Panc1 (cell line): ENCODE measurements at regions not wholly inside any gene's neighbourhood (a gene's known extent, or its start where the extent isn't known, plus 50 kb on each side); places are given as distances from the start of the nearest gene placed in this dataset.

ENCODE experiments used
- ATAC-seq: fragments of 200-7000 bp; cut with Tn5 transposase; 2 replicates; pipeline ENCODE4 v1.9.1; 2020; ENCODE audit warnings: mild to moderate bottlenecking, moderate library complexity
- BruUV-seq: library from RNA; stranded (reverse); fragments of 400-500 nt; replicated peaks from 2 replicates; lab custom pipeline; 2021; lab: Mats Ljungman, UMichigan
- CTCF ChIA-PET: fragments of 300-600 bp; sonication (Branson Sonifier 250); formaldehyde crosslinking; loops from one replicate; lab custom pipeline; 2022; ENCODE audit warnings: antibody characterized with exemption; lab: Charles Lee
- POLR2A ChIA-PET: fragments of 300-600 bp; sonication (Branson Sonifier 250); formaldehyde crosslinking; loops from one replicate; lab custom pipeline; 2022; ENCODE audit warnings: antibody characterized with exemption; lab: Charles Lee
- DNase-seq: peaks from one replicate; pipeline ENCODE4 v3.0.0-alpha.2; 2010; ENCODE audit warnings: low read depth, low spot score
- H3K27ac ChIP-seq: 2 replicates; pipeline ENCODE4 v1.5.1; 2011; ENCODE audit warnings: mild to moderate bottlenecking, low read length, inconsistent platforms
- H3K27me3 ChIP-seq: fragments of 200-500 bp; sonication (Bioruptor generic); 2 replicates; pipeline ENCODE4 v1.6.0; 2014; ENCODE audit warnings: low read length, inconsistent platforms; ENCODE audit not compliant: control insufficient read depth, insufficient read depth
- H3K36me3 ChIP-seq: fragments of 200-500 bp; sonication (Bioruptor generic); 2 replicates; pipeline ENCODE4 v1.5.1; 2014; ENCODE audit warnings: inconsistent platforms, mild to moderate bottlenecking, low read length, moderate library complexity; ENCODE audit not compliant: control insufficient read depth, insufficient read depth
- H3K4me1 ChIP-seq: 2 replicates; pipeline ENCODE4 v1.5.1; 2011; ENCODE audit warnings: inconsistent platforms, mild to moderate bottlenecking, low read length, moderate library complexity; ENCODE audit not compliant: control insufficient read depth, insufficient read depth
- H3K4me3 ChIP-seq, 2 experiments: 2 replicates each; pipeline ENCODE4 v1.5.1; 2011 to 2012; ENCODE audit warnings: low read depth in 2 of 2, low read length in 2 of 2, mild to moderate bottlenecking in 2 of 2, inconsistent platforms in 1 of 2, moderate library complexity in 1 of 2
- H3K9me3 ChIP-seq: fragments of 200-500 bp; sonication (Bioruptor generic); 2 replicates; pipeline ENCODE4 v1.5.1; 2014; ENCODE audit warnings: low read depth, mild to moderate bottlenecking, inconsistent platforms, low read length, moderate library complexity; ENCODE audit not compliant: control insufficient read depth, insufficient read depth
- CTCF ChIP-seq: fragments of 450-650 bp; IDR thresholded peaks from 2 replicates; pipeline ENCODE4 v1.5.1; 2017; ENCODE audit warnings: mild to moderate bottlenecking
- POLR2AphosphoS5 ChIP-seq: IDR thresholded peaks from 2 replicates; pipeline ENCODE4 v1.6.1; 2012; ENCODE audit warnings: mild to moderate bottlenecking, low read depth, low read length, moderate library complexity
- REST ChIP-seq, 2 experiments: IDR thresholded peaks; 2 replicates each; pipeline ENCODE4 v1.6.1; 2011 to 2012; ENCODE audit warnings: low read depth in 2 of 2, control low read depth in 1 of 2, low read length in 1 of 2, mild to moderate bottlenecking in 1 of 2, moderate library complexity in 1 of 2; ENCODE audit not compliant: insufficient read depth in 1 of 2
- SIN3A ChIP-seq: IDR thresholded peaks from 2 replicates; pipeline ENCODE4 v1.6.1; 2012; ENCODE audit warnings: low read depth, mild to moderate bottlenecking, low read length, moderate library complexity, borderline replicate concordance; ENCODE audit not compliant: insufficient read depth
- TCF7L2 ChIP-seq: IDR thresholded peaks from 2 replicates; pipeline ENCODE4 v1.6.1; 2011; ENCODE audit warnings: mild to moderate bottlenecking, low read depth, low read length, inconsistent platforms
- in situ Hi-C: cut with HindIII; loops from 2 replicates; pipeline ENCODE4 v1.10.0; 2016; ENCODE audit warnings: low sequenced_read_pairs, low pct_unique_long_range_greater_than_20kb
- intact Hi-C: fragments of 100-400 bp; cut with micrococcal nuclease; formaldehyde crosslinking; loops from one replicate; pipeline ENCODE4 v1.10.0; 2022; ENCODE audit not compliant: unreplicated experiment

GRCh38 chr3:21804330-21804729, 53.3 kb upstream of the ZNF385D start:
- ChIA-PET POLR2A (no interaction called here), CTCF (no interaction called here)
- ATAC-seq, result no peak
- in situ Hi-C loops (no loop called here), intact Hi-C loops (no loop called here)
- Histone ChIP-seq H3K9me3 (no peaks in the 10 kb centered on the region), H3K4me1 (no peaks in the 10 kb centered on the region), H3K27me3 (no peaks in the 10 kb centered on the region), H3K27ac (no peak overlapping the region), H3K36me3 (no peaks in the 10 kb centered on the region), H3K4me3 (no peak overlapping the region)
- BruUV-seq, result no TSS peak
- TF ChIP-seq REST (IDR thresholded peaks at IDR 0.05; ENCODE audit: insufficient read depth in 1 of 2, low read depth in 2 of 2, low read length in 1 of 2) (no peak), POLR2AphosphoS5 (no peak), TCF7L2 (no peak), CTCF (no peak), SIN3A (no peak)
- no peak for DNase-seq

- no peak for TF ChIP-seq POLR2AphosphoS5
- TF ChIP-seq CTCF, result no peak
- TF ChIP-seq SIN3A, result no peak
- TF ChIP-seq TCF7L2, result no peak
- no peak for TF ChIP-seq REST (IDR thresholded peaks at IDR 0.05; ENCODE audit: insufficient read depth in 1 of 2, low read depth in 2 of 2, low read length in 1 of 2)
- CTCF ChIA-PET, result no interaction called here
- intact Hi-C loops, result no loop called here
Measured at GRCh38 chr3:21806733-21807132, 55.7 kb upstream of the ZNF385D start.

More at GRCh38 chr3:21806733-21807132, 55.7 kb upstream of the ZNF385D start:
- no peaks in the 10 kb centered on the region for H3K9me3 ChIP-seq
- H3K4me3 ChIP-seq, result no peak overlapping the region
- ATAC-seq (no peak), DNase-seq (no peak)
- H3K4me1 ChIP-seq, result no peaks in the 10 kb centered on the region
- in situ Hi-C loops, result no loop called here
- no peaks in the 10 kb centered on the region for H3K27me3 ChIP-seq
- POLR2A ChIA-PET, result no interaction called here
- no peaks in the 10 kb centered on the region for H3K36me3 ChIP-seq
- H3K27ac ChIP-seq, result no peak overlapping the region
- no TSS peak for BruUV-seq
